Activated CD4-positive, alpha-beta T cell treated with anti-CD3 and anti-CD28 coated beads, Interleukin-2, amount 10 ng/mL, durations not matched to agents 24 days and 14 days (primary cell): ENCODE measurements at regions not wholly inside any gene's neighbourhood (a gene's known extent, or its start where the extent isn't known, plus 50 kb on each side); places are given as distances from the start of the nearest gene placed in this dataset.

Experiments
- DNase-seq: peaks from one replicate; pipeline ENCODE4 v3.0.0; 2022
- H3K27ac Mint-ChIP-seq: one replicate; pipeline ENCODE4 v1.8.0; 2022; ENCODE audit warnings: mild to moderate bottlenecking, mixed read lengths
- H3K27me3 Mint-ChIP-seq: one replicate; pipeline ENCODE4 v1.8.0; 2022; ENCODE audit warnings: mixed read lengths
- H3K36me3 Mint-ChIP-seq: one replicate; pipeline ENCODE4 v1.8.0; 2022; ENCODE audit warnings: low read depth, mild to moderate bottlenecking, mixed read lengths
- H3K4me1 Mint-ChIP-seq: one replicate; pipeline ENCODE4 v1.8.0; 2021; ENCODE audit warnings: mixed read lengths
- H3K4me3 Mint-ChIP-seq: one replicate; pipeline ENCODE4 v1.8.0; 2022; ENCODE audit warnings: mild to moderate bottlenecking, moderate library complexity, mixed read lengths
- H3K9me3 Mint-ChIP-seq: one replicate; pipeline ENCODE4 v1.8.0; 2021; ENCODE audit warnings: mixed read lengths
- intact Hi-C: fragments of 100-400 bp; cut with micrococcal nuclease; formaldehyde crosslinking; loops from one replicate; pipeline ENCODE4 v1.15.1; 2023

GRCh38 chr2:239577935-239578334 is 177.1 kb upstream of the HDAC4 start:
- intact Hi-C loops = no loop called here
- H3K27me3 Mint-ChIP-seq = no peaks in the 10 kb centered on the region

GRCh38 chr2:239576784-239577685 is 176.2 kb upstream of the HDAC4 start:
- no peak for DNase-seq
- Mint-ChIP-seq H3K36me3 (no peaks in the 10 kb centered on the region), H3K27ac (no peak overlapping the region), H3K9me3 (no peaks in the 10 kb centered on the region), H3K27me3 (no peaks in the 10 kb centered on the region), H3K4me3 (no peak overlapping the region), H3K4me1 (no peaks in the 10 kb centered on the region)
- intact Hi-C loops = no loop called here

More at GRCh38 chr2:239577935-239578334, 177.1 kb upstream of the HDAC4 start:
- H3K27ac Mint-ChIP-seq = no peak overlapping the region
- H3K9me3 Mint-ChIP-seq = no peaks in the 10 kb centered on the region
- no peak for DNase-seq
- no peak overlapping the region for H3K4me3 Mint-ChIP-seq
- no peaks in the 10 kb centered on the region for H3K4me1 Mint-ChIP-seq
- H3K36me3 Mint-ChIP-seq = no peaks in the 10 kb centered on the region

- intact Hi-C loops = no loop called here
- Mint-ChIP-seq H3K36me3 (no peaks in the 10 kb centered on the region), H3K4me3 (no peak overlapping the region), H3K27me3 (no peaks in the 10 kb centered on the region), H3K4me1 (no peaks in the 10 kb centered on the region), H3K27ac (no peak overlapping the region), H3K9me3 (no peaks in the 10 kb centered on the region)
- DNase-seq = no peak
Measured at GRCh38 chr2:239575931-239576445, 175.2 kb upstream of the HDAC4 start.

GRCh38 chr2:239574434-239575156 is 173.8 kb upstream of the HDAC4 start:
- H3K4me3 Mint-ChIP-seq = no peak overlapping the region
- H3K36me3 Mint-ChIP-seq = no peaks in the 10 kb centered on the region
- no peak for DNase-seq
- H3K27ac Mint-ChIP-seq = no peak overlapping the region
- no peaks in the 10 kb centered on the region for H3K4me1 Mint-ChIP-seq
- intact Hi-C loops = no loop called here
- H3K9me3 Mint-ChIP-seq = no peaks in the 10 kb centered on the region
- H3K27me3 Mint-ChIP-seq = no peaks in the 10 kb centered on the region

- intact Hi-C loops = no loop called here
- Mint-ChIP-seq H3K9me3 (no peaks in the 10 kb centered on the region), H3K27ac (no peak overlapping the region), H3K4me3 (no peak overlapping the region), H3K27me3 (no peaks in the 10 kb centered on the region), H3K36me3 (no peaks in the 10 kb centered on the region), H3K4me1 (no peaks in the 10 kb centered on the region)
- no peak for DNase-seq
Measured at GRCh38 chr2:239574054-239574433, 173.2 kb upstream of the HDAC4 start.

- no peaks in the 10 kb centered on the region for H3K4me1 Mint-ChIP-seq
- no peak overlapping the region for H3K4me3 Mint-ChIP-seq
- no peak for DNase-seq
- no peaks in the 10 kb centered on the region for H3K9me3 Mint-ChIP-seq
- H3K27ac Mint-ChIP-seq = no peak overlapping the region
- H3K27me3 Mint-ChIP-seq = no peaks in the 10 kb centered on the region
- intact Hi-C loops = no loop called here
- H3K36me3 Mint-ChIP-seq = no peaks in the 10 kb centered on the region
Measured at GRCh38 chr2:239570971-239571520, 170.2 kb upstream of the HDAC4 start.

GRCh38 chr2:239570216-239570925 is 169.6 kb upstream of the HDAC4 start:
- Mint-ChIP-seq H3K27ac (no peak overlapping the region), H3K27me3 (no peaks in the 10 kb centered on the region), H3K9me3 (no peaks in the 10 kb centered on the region), H3K4me3 (no peak overlapping the region), H3K4me1 (no peaks in the 10 kb centered on the region), H3K36me3 (no peaks in the 10 kb centered on the region)
- DNase-seq = no peak
- intact Hi-C loops = no loop called here

- H3K4me3 Mint-ChIP-seq = no peak overlapping the region
- no peaks in the 10 kb centered on the region for H3K4me1 Mint-ChIP-seq
- intact Hi-C loops = no loop called here
- DNase-seq = no peak
- no peaks in the 10 kb centered on the region for H3K27me3 Mint-ChIP-seq
- H3K36me3 Mint-ChIP-seq = no peaks in the 10 kb centered on the region
- H3K27ac Mint-ChIP-seq = no peak overlapping the region
- H3K9me3 Mint-ChIP-seq = no peaks in the 10 kb centered on the region
Measured at GRCh38 chr2:239569401-239570090, 168.7 kb upstream of the HDAC4 start.

- intact Hi-C loops = no loop called here
- Mint-ChIP-seq H3K4me1 (no peaks in the 10 kb centered on the region), H3K36me3 (no peaks in the 10 kb centered on the region), H3K9me3 (no peaks in the 10 kb centered on the region), H3K4me3 (no peak overlapping the region), H3K27ac (no peak overlapping the region), H3K27me3 (no peaks in the 10 kb centered on the region)
- DNase-seq = no peak
Measured at GRCh38 chr2:239568601-239569000, 167.8 kb upstream of the HDAC4 start.

GRCh38 chr2:239567786-239568185 is 167.0 kb upstream of the HDAC4 start:
- no peak overlapping the region for H3K27ac Mint-ChIP-seq
- intact Hi-C loops = no loop called here
- DNase-seq = no peak
- H3K4me1 Mint-ChIP-seq = no peaks in the 10 kb centered on the region
- H3K27me3 Mint-ChIP-seq = no peaks in the 10 kb centered on the region
- no peaks in the 10 kb centered on the region for H3K36me3 Mint-ChIP-seq
- H3K4me3 Mint-ChIP-seq = no peak overlapping the region
- no peaks in the 10 kb centered on the region for H3K9me3 Mint-ChIP-seq

GRCh38 chr2:239566995-239567568 is 166.3 kb upstream of the HDAC4 start:
- H3K4me1 Mint-ChIP-seq = no peaks in the 10 kb centered on the region
- H3K27ac Mint-ChIP-seq = no peak overlapping the region
- H3K9me3 Mint-ChIP-seq = no peaks in the 10 kb centered on the region
- no peak overlapping the region for H3K4me3 Mint-ChIP-seq
- no peak for DNase-seq
- no peaks in the 10 kb centered on the region for H3K27me3 Mint-ChIP-seq
- intact Hi-C loops = no loop called here
- H3K36me3 Mint-ChIP-seq = no peaks in the 10 kb centered on the region

GRCh38 chr2:239566162-239566994 is 165.6 kb upstream of the HDAC4 start:
- intact Hi-C loops = no loop called here
- no peak overlapping the region for H3K4me3 Mint-ChIP-seq
- no peak for DNase-seq
- no peaks in the 10 kb centered on the region for H3K4me1 Mint-ChIP-seq
- H3K27me3 Mint-ChIP-seq = no peaks in the 10 kb centered on the region
- H3K36me3 Mint-ChIP-seq = no peaks in the 10 kb centered on the region
- no peak overlapping the region for H3K27ac Mint-ChIP-seq
- no peaks in the 10 kb centered on the region for H3K9me3 Mint-ChIP-seq
